ENCODE measurements at regions not wholly inside any gene's neighbourhood (a gene's known extent, or its start where the extent isn't known, plus 50 kb on each side); places are given as distances from the start of the nearest gene placed in this dataset.
"Not testable (repeated sequence)": the region's sequence is repeated elsewhere in the genome, so short reads cannot be mapped to it uniquely, and the experiment has no call there.

DNA sequence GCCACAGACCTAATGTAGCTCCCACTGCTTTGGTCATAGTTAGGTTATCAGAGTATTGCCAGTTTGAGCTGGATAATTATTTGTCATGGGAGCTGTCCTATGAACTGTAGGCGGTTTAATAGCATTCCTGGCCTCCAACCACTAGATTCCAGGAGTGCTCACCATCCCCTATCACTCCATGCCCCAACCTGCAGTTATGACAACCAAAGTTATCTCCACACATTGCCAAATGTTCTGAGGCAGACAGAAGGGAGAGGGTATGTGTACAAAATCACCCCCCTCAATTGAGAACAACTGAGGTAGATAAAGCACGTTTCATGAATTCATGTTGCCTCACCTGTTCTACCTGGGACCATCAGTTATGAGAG is 119.0 kb upstream of the CACUL1 start:
- DNase-seq = no peak
- Mint-ChIP-seq H3K27ac (no peak overlapping the region), H3K4me3 (no peak overlapping the region), H3K4me1 (peaks cover 27% of the 10 kb centered on the region), H3K27me3 (ENCODE audit: low read depth, poor library complexity) (peaks cover 3% of the 10 kb centered on the region), H3K36me3 (ENCODE audit: low read depth) (no peaks in the 10 kb centered on the region), H3K9me3 (peaks cover 19% of the 10 kb centered on the region)
- no peak for TF ChIP-seq CTCF (IDR thresholded peaks at IDR 0.05)

DNA sequence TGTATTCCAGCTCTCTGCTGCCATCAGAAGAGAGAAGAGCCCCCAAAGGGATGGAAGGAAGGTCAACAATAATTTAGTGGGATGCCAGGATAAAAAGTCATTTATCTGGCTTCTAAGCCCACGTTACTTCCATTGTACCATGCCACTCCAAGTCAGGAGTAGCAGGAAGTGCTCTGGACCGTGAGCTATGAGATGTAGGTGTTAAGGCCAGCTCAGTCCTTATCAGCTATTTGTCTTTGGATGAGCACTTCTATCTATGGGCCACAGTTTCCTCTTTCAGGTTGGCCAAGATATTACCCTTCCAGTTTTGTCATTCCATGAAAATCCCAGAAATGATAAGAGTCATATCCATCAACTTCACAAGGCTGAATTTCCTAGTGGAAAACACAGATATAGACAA is 119.4 kb upstream of the CACUL1 start:
- peaks cover 3% of the 10 kb centered on the region for H3K27me3 Mint-ChIP-seq (ENCODE audit: low read depth, poor library complexity)
- H3K4me3 Mint-ChIP-seq = no peak overlapping the region
- peaks cover 23% of the 10 kb centered on the region for H3K9me3 Mint-ChIP-seq
- H3K4me1 Mint-ChIP-seq = peaks cover 27% of the 10 kb centered on the region
- no peak overlapping the region for H3K27ac Mint-ChIP-seq
- DNase-seq = no peak
- no peak for TF ChIP-seq CTCF (IDR thresholded peaks at IDR 0.05)
- H3K36me3 Mint-ChIP-seq (ENCODE audit: low read depth) = no peaks in the 10 kb centered on the region

GRCh38 chr10:118875087-118875486 is 120.3 kb upstream of the CACUL1 start:
- no peak for TF ChIP-seq CTCF (IDR thresholded peaks at IDR 0.05)
- H3K9me3 Mint-ChIP-seq = peaks cover 25% of the 10 kb centered on the region
- peaks cover 3% of the 10 kb centered on the region for H3K27me3 Mint-ChIP-seq (ENCODE audit: low read depth, poor library complexity)
- no peak for DNase-seq
- no peak overlapping the region for H3K4me3 Mint-ChIP-seq
- peaks cover 20% of the 10 kb centered on the region for H3K4me1 Mint-ChIP-seq
- H3K36me3 Mint-ChIP-seq (ENCODE audit: low read depth) = no peaks in the 10 kb centered on the region
- no peak overlapping the region for H3K27ac Mint-ChIP-seq

- Mint-ChIP-seq H3K27ac (no peak overlapping the region), H3K4me3 (no peak overlapping the region), H3K9me3 (peaks cover 17% of the 10 kb centered on the region), H3K36me3 (ENCODE audit: low read depth) (no peaks in the 10 kb centered on the region), H3K27me3 (ENCODE audit: low read depth, poor library complexity) (peaks cover 7% of the 10 kb centered on the region), H3K4me1 (peaks cover 5% of the 10 kb centered on the region)
- TF ChIP-seq CTCF (IDR thresholded peaks at IDR 0.05) = no peak
- no peak for DNase-seq
Observed at GRCh38 chr10:118882741-118883140, 128.0 kb upstream of the CACUL1 start.

DNA sequence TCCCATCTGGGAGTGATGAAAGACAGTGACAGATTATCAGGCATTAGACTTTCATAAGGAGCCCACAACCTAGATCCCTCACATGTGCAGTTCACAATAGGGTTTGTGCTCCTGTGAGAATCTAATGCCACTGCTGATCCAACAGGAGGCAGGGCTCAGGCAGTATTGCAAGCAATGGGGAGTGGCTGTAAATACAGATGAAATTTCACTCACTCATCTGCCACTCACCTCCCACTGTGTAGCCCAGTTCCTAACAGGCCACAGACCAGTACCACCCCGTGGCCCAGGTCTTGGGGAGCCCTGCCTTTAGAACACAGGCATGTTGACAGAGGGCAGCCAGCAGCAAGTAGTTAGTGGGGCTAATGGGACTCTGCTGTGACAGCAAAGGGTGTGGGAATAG is 137.3 kb upstream of the NANOS1 start:
- Mint-ChIP-seq H3K27me3 (ENCODE audit: low read depth, poor library complexity) (peaks cover 14% of the 10 kb centered on the region), H3K36me3 (ENCODE audit: low read depth) (no peaks in the 10 kb centered on the region), H3K4me3 (no peak overlapping the region), H3K4me1 (peaks cover 2% of the 10 kb centered on the region), H3K9me3 (peaks cover 24% of the 10 kb centered on the region), H3K27ac (no peak overlapping the region)
- TF ChIP-seq CTCF (IDR thresholded peaks at IDR 0.05) = no peak
- no peak for DNase-seq

GRCh38 chr10:118894891-118895290 is 134.6 kb upstream of the NANOS1 start:
- H3K27ac Mint-ChIP-seq; H3K4me1 Mint-ChIP-seq; H3K4me3 Mint-ChIP-seq; DNase-seq; H3K36me3 Mint-ChIP-seq (ENCODE audit: low read depth): not testable (repeated sequence)
- Mint-ChIP-seq H3K9me3 (peaks cover 24% of the 10 kb centered on the region), H3K27me3 (ENCODE audit: low read depth, poor library complexity) (peaks cover 11% of the 10 kb centered on the region)
